ENCODE measurements at regions not wholly inside any gene's neighbourhood (a gene's known extent, or its start where the extent isn't known, plus 50 kb on each side); places are given as distances from the start of the nearest gene placed in this dataset.
"Not testable (repeated sequence)": the region's sequence is repeated elsewhere in the genome, so short reads cannot be mapped to it uniquely, and the experiment has no call there.

DNA sequence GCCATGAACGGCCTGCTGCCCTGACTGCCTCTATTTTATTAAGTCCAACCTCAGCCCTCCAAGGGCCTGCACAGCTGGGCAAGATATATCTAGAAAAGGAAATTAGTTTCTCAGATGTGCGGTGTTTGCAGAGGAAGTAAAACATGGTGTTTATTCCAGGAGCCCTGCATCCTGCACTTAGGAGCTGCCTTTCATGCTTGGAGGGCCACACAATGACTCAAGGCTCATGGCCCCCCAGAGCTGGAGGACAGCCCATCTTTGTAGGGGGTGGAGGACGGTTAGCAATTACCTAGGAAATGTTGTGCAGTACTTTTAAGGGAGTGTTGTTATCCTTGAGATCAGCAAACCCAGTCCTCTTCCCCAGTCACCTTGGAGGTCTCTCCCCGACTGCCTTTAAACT, 80.5 kb downstream of the COPRS start:
- no peak overlapping the region for H3K9ac ChIP-seq (replicated peaks; ENCODE audit: extremely low read depth, insufficient read depth, low read length)
- H3K27me3 ChIP-seq (ENCODE audit: control insufficient read depth in 2 of 2, insufficient read depth in 2 of 2, low read length in 2 of 2), result peaks cover 7 to 8% of the 10 kb centered on the region in 2 experiments
- no peak overlapping the region for H3K27ac ChIP-seq (ENCODE audit: insufficient read depth, low read depth, low read length)
- intact Hi-C loops (cut with micrococcal nuclease) (no loop called here), dilution Hi-C loops (cut with MboI; ENCODE audit: extremely low pct_ligation_motif_present, low sequenced_read_pairs) (no loop called here)
- no peak for DNase-seq (ENCODE audit: low read depth, low spot score)
- TF ChIP-seq POLR2A (IDR thresholded peaks at IDR 0.05; ENCODE audit: low read depth, low read length) (no peak), GATA2 (IDR thresholded peaks at IDR 0.05; ENCODE audit: insufficient read depth, insufficient read length, low read depth, low read length) (no peak), FOS (IDR thresholded peaks at IDR 0.05; ENCODE audit: borderline replicate concordance, insufficient read depth, low read length) (no peak), JUN (IDR thresholded peaks at IDR 0.05; ENCODE audit: borderline replicate concordance, insufficient read depth, insufficient read length, low read depth) (no peak), POLR2AphosphoS5 (IDR thresholded peaks at IDR 0.05; ENCODE audit: insufficient read depth, low read depth, low read length) (no peak), EZH2 (IDR thresholded peaks at IDR 0.05; ENCODE audit: borderline replicate concordance, low read depth, low read length, severe bottlenecking) (no peak)
- TF ChIP-seq, protein P1, sequence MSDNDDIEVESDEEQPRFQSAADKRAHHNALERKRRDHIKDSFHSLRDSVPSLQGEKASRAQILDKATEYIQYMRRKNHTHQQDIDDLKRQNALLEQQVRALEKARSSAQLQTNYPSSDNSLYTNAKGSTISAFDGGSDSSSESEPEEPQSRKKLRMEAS (IDR thresholded peaks at IDR 0.05; ENCODE audit: insufficient read depth, insufficient read length), result no peak
- TF ChIP-seq, protein P2, sequence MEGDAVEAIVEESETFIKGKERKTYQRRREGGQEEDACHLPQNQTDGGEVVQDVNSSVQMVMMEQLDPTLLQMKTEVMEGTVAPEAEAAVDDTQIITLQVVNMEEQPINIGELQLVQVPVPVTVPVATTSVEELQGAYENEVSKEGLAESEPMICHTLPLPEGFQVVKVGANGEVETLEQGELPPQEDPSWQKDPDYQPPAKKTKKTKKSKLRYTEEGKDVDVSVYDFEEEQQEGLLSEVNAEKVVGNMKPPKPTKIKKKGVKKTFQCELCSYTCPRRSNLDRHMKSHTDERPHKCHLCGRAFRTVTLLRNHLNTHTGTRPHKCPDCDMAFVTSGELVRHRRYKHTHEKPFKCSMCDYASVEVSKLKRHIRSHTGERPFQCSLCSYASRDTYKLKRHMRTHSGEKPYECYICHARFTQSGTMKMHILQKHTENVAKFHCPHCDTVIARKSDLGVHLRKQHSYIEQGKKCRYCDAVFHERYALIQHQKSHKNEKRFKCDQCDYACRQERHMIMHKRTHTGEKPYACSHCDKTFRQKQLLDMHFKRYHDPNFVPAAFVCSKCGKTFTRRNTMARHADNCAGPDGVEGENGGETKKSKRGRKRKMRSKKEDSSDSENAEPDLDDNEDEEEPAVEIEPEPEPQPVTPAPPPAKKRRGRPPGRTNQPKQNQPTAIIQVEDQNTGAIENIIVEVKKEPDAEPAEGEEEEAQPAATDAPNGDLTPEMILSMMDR (IDR thresholded peaks at IDR 0.05; ENCODE audit: extremely low read depth in 1 of 2, insufficient read depth in 1 of 2, low read depth in 1 of 2, low read length in 2 of 2), result no peak
- no peak for FAIRE-seq
- H3K4me1 ChIP-seq (ENCODE audit: control insufficient read depth, extremely low read depth, insufficient read depth, low read length), result no peaks in the 10 kb centered on the region
- no TSS peak for BruUV-seq (replicated peaks)
- ChIA-PET POLR2A (no interaction called here), CTCF (no interaction called here)
- H3K9me1 ChIP-seq (replicated peaks; ENCODE audit: control insufficient read depth, extremely low read depth, insufficient read depth, low read length), result no peaks in the 10 kb centered on the region
- no peak overlapping the region for H2AFZ ChIP-seq (ENCODE audit: low read depth, low read length)
- no peaks in the 10 kb centered on the region for H3K9me3 ChIP-seq (replicated peaks; ENCODE audit: control insufficient read depth, insufficient read depth, low read length)
- H4K20me1 ChIP-seq (replicated peaks; ENCODE audit: control insufficient read depth, extremely low read depth, insufficient read depth, low read length), result no peaks in the 10 kb centered on the region
- no peaks in the 10 kb centered on the region for H3K36me3 ChIP-seq (ENCODE audit: control insufficient read depth in 2 of 2, extremely low read depth in 1 of 2, insufficient read depth in 2 of 2, low read length in 2 of 2)
- H3K79me2 ChIP-seq (ENCODE audit: control insufficient read depth, insufficient read depth, low read length), result no peaks in the 10 kb centered on the region
- no peak overlapping the region for H3K4me2 ChIP-seq (ENCODE audit: insufficient read depth, low read length)
- H3K4me3 ChIP-seq (replicated peaks in 1 of 3; ENCODE audit: insufficient read depth in 1 of 3, low read depth in 1 of 3, low read length in 3 of 3), result no peak overlapping the region

DNA sequence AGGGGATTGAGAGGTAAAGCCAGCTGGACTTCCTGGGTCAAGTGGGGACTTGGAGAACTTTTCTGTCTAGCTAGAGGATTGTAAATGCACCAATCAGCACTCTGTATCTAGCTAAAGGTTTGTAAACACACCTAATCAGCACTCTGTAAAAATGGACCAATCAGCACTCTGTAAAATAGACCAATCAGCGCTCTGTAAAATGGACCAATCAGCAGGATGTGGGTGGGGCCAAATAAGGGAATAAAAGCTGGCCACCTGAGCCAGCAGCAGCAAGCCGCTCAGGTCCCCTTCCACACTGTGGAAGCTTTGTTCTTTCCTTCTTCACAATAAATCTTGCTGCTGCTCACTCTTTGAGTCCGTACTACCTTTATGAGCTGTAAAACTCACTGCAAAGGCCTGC, 87.7 kb downstream of the COPRS start:
- dilution Hi-C loops (cut with MboI; ENCODE audit: extremely low pct_ligation_motif_present, low sequenced_read_pairs); H3K4me1 ChIP-seq (ENCODE audit: control insufficient read depth, extremely low read depth, insufficient read depth, low read length); H3K27me3 ChIP-seq (ENCODE audit: control insufficient read depth in 2 of 2, insufficient read depth in 2 of 2, low read length in 2 of 2); H3K9ac ChIP-seq (replicated peaks; ENCODE audit: extremely low read depth, insufficient read depth, low read length); H3K4me2 ChIP-seq (ENCODE audit: insufficient read depth, low read length); H3K4me3 ChIP-seq (replicated peaks in 1 of 3; ENCODE audit: insufficient read depth in 1 of 3, low read depth in 1 of 3, low read length in 3 of 3); BruUV-seq (replicated peaks); CTCF ChIA-PET; H3K79me2 ChIP-seq (ENCODE audit: control insufficient read depth, insufficient read depth, low read length); H3K9me3 ChIP-seq (replicated peaks; ENCODE audit: control insufficient read depth, insufficient read depth, low read length); H4K20me1 ChIP-seq (replicated peaks; ENCODE audit: control insufficient read depth, extremely low read depth, insufficient read depth, low read length); H3K9me1 ChIP-seq (replicated peaks; ENCODE audit: control insufficient read depth, extremely low read depth, insufficient read depth, low read length); POLR2A ChIA-PET; DNase-seq (ENCODE audit: low read depth, low spot score); H3K36me3 ChIP-seq (ENCODE audit: control insufficient read depth in 2 of 2, extremely low read depth in 1 of 2, insufficient read depth in 2 of 2, low read length in 2 of 2); FAIRE-seq; H2AFZ ChIP-seq (ENCODE audit: low read depth, low read length); H3K27ac ChIP-seq (ENCODE audit: insufficient read depth, low read depth, low read length): not testable (repeated sequence)
- intact Hi-C loops (cut with micrococcal nuclease), result loop anchor here (5.0 kb wide), 1 partner anchor 49 kb away; no protein-coding TSS in a partner anchor

- H3K4me3 ChIP-seq (replicated peaks in 1 of 3; ENCODE audit: insufficient read depth in 1 of 3, low read depth in 1 of 3, low read length in 3 of 3); H3K4me2 ChIP-seq (ENCODE audit: insufficient read depth, low read length); H3K4me1 ChIP-seq (ENCODE audit: control insufficient read depth, extremely low read depth, insufficient read depth, low read length); H3K9ac ChIP-seq (replicated peaks; ENCODE audit: extremely low read depth, insufficient read depth, low read length); H2AFZ ChIP-seq (ENCODE audit: low read depth, low read length); H3K36me3 ChIP-seq (ENCODE audit: control insufficient read depth in 2 of 2, extremely low read depth in 1 of 2, insufficient read depth in 2 of 2, low read length in 2 of 2); dilution Hi-C loops (cut with MboI; ENCODE audit: extremely low pct_ligation_motif_present, low sequenced_read_pairs); H3K27ac ChIP-seq (ENCODE audit: insufficient read depth, low read depth, low read length); H3K9me3 ChIP-seq (replicated peaks; ENCODE audit: control insufficient read depth, insufficient read depth, low read length); H4K20me1 ChIP-seq (replicated peaks; ENCODE audit: control insufficient read depth, extremely low read depth, insufficient read depth, low read length); H3K9me1 ChIP-seq (replicated peaks; ENCODE audit: control insufficient read depth, extremely low read depth, insufficient read depth, low read length); H3K27me3 ChIP-seq (ENCODE audit: control insufficient read depth in 2 of 2, insufficient read depth in 2 of 2, low read length in 2 of 2); FAIRE-seq; DNase-seq (ENCODE audit: low read depth, low spot score); CTCF ChIA-PET; POLR2A ChIA-PET; H3K79me2 ChIP-seq (ENCODE audit: control insufficient read depth, insufficient read depth, low read length); BruUV-seq (replicated peaks): not testable (repeated sequence)
- intact Hi-C loops (cut with micrococcal nuclease), result loop anchor here (5.0 kb wide), 1 partner anchor 48 kb away; no protein-coding TSS in a partner anchor
Measured at GRCh38 chr17:31770501-31770900, 88.5 kb downstream of the COPRS start.
